BLaER1 (cell line): ENCODE measurements at regions not wholly inside any gene's neighbourhood (a gene's known extent, or its start where the extent isn't known, plus 50 kb on each side); places are given as distances from the start of the nearest gene placed in this dataset.

Experiments
- H3K27ac ChIP-seq: shearing (Covaris generic); formaldehyde crosslinking; 2 replicates; pipeline ENCODE4 v1.8.1; 2022
- H3K27me3 ChIP-seq: shearing (Covaris generic); formaldehyde crosslinking; 2 replicates; pipeline ENCODE4 v1.8.1; 2022
- H3K36me3 ChIP-seq: shearing (Covaris generic); formaldehyde crosslinking; 2 replicates; pipeline ENCODE4 v1.8.1; 2022
- H3K4me1 ChIP-seq: shearing (Covaris generic); formaldehyde crosslinking; 2 replicates; pipeline ENCODE4 v1.8.1; 2022
- H3K4me2 ChIP-seq: shearing (Covaris generic); formaldehyde crosslinking; 2 replicates; pipeline ENCODE4 v1.8.1; 2022
- H3K4me3 ChIP-seq: shearing (Covaris generic); formaldehyde crosslinking; 2 replicates; pipeline ENCODE4 v1.8.1; 2022
- H3K9ac ChIP-seq: shearing (Covaris generic); formaldehyde crosslinking; 2 replicates; pipeline ENCODE4 v1.8.1; 2022
- H3K9me3 ChIP-seq: shearing (Covaris generic); formaldehyde crosslinking; 2 replicates; pipeline ENCODE4 v1.8.1; 2022
- H4K20me1 ChIP-seq: shearing (Covaris generic); formaldehyde crosslinking; 2 replicates; pipeline ENCODE4 v1.8.1; 2022
- Cebpa-rat ChIP-seq: shearing (Covaris generic); IDR thresholded peaks from 2 replicates; pipeline ENCODE4 v1.8.1; 2022

GRCh38 chr12:58154359-58154758, 213.0 kb downstream of the ATP23 start:
- Histone ChIP-seq H4K20me1 (no peaks in the 10 kb centered on the region), H3K36me3 (no peaks in the 10 kb centered on the region), H3K27me3 (no peaks in the 10 kb centered on the region), H3K27ac (no peak overlapping the region), H3K4me1 (no peaks in the 10 kb centered on the region), H3K4me3 (no peak overlapping the region), H3K9ac (no peak overlapping the region), H3K9me3 (no peaks in the 10 kb centered on the region), H3K4me2 (no peak overlapping the region)
- TF ChIP-seq Cebpa-rat = no peak

DNA sequence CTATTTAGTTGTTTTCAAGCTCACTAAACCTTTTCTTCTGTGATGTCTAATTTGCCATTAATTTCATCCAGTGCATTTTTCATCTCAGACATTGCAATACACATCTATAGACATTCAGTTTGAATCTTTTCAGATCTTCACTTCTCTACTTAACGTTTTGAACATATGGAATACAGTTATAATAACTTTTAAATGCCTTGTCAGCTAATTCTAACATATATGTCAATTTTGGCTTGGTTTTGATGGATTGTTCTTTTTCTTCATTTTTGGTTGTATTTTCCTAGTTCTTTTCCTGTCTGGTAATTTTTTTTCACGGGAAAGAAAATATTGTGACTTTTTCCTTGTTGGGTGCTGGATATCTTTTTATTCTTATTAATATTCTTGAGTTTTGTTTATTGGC, 215.3 kb downstream of the ATP23 start:
- H3K27me3 ChIP-seq = no peaks in the 10 kb centered on the region
- H3K9ac ChIP-seq = no peak overlapping the region
- no peaks in the 10 kb centered on the region for H3K36me3 ChIP-seq
- H3K4me1 ChIP-seq = no peaks in the 10 kb centered on the region
- no peaks in the 10 kb centered on the region for H4K20me1 ChIP-seq
- TF ChIP-seq Cebpa-rat = no peak
- H3K9me3 ChIP-seq = no peaks in the 10 kb centered on the region
- H3K4me2 ChIP-seq = no peak overlapping the region
- no peak overlapping the region for H3K4me3 ChIP-seq
- no peak overlapping the region for H3K27ac ChIP-seq

DNA sequence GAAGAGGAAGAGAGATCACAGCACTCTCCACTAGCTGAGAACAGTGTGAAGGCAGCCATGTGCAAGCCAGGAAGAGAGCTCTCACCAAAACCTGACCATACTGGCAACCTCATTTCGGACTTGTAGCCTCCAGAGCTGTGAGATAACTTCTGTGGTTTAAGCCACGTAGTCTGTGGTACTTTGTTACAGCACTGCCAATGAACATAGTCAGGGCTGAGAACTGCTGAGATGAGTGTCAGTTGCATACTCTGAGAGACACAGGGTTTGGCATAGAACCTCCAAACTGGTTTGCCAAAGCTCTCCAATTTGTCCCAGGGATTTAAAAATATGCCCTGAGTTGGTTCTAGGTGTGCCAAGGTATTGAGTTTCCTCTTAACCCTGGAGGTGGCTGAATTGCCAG, 218.6 kb downstream of the ATP23 start:
- no peak for TF ChIP-seq Cebpa-rat
- no peaks in the 10 kb centered on the region for H3K36me3 ChIP-seq
- H3K4me3 ChIP-seq = no peak overlapping the region
- H3K27ac ChIP-seq = no peak overlapping the region
- H3K4me2 ChIP-seq = no peak overlapping the region
- no peaks in the 10 kb centered on the region for H3K9me3 ChIP-seq
- H3K4me1 ChIP-seq = no peaks in the 10 kb centered on the region
- no peaks in the 10 kb centered on the region for H3K27me3 ChIP-seq
- no peak overlapping the region for H3K9ac ChIP-seq
- no peaks in the 10 kb centered on the region for H4K20me1 ChIP-seq

GRCh38 chr12:58161773-58162172, 220.4 kb downstream of the ATP23 start:
- no peaks in the 10 kb centered on the region for H3K27me3 ChIP-seq
- no peak overlapping the region for H3K9ac ChIP-seq
- TF ChIP-seq Cebpa-rat = no peak
- H3K4me3 ChIP-seq = no peak overlapping the region
- H3K36me3 ChIP-seq = no peaks in the 10 kb centered on the region
- H3K27ac ChIP-seq = no peak overlapping the region
- H4K20me1 ChIP-seq = no peaks in the 10 kb centered on the region
- H3K4me1 ChIP-seq = no peaks in the 10 kb centered on the region
- H3K9me3 ChIP-seq = no peaks in the 10 kb centered on the region
- H3K4me2 ChIP-seq = no peak overlapping the region

DNA sequence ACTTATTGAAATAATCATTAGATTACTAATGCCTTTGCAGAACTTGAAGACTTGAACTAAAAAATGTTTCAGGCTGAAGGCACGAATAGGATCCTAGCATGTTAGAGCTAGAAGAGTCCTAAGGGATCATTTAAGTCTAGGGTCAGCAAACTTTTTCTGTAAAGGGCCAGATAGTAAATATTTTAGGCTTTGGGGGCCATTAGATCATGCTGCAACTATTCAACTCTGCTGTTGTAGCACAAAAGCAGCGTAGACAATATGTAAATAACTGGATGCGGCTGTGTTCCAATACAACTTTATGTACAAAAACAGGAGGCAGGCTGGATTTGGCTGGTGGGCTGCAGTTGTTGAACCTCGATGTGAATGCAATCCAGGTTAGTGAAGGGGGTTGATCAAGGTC, 221.7 kb downstream of the ATP23 start:
- no peaks in the 10 kb centered on the region for H3K4me1 ChIP-seq

GRCh38 chr12:58166643-58167042, 225.3 kb downstream of the ATP23 start:
- Histone ChIP-seq H3K36me3 (no peaks in the 10 kb centered on the region), H4K20me1 (no peaks in the 10 kb centered on the region), H3K9ac (no peak overlapping the region), H3K4me1 (no peaks in the 10 kb centered on the region), H3K4me3 (no peak overlapping the region), H3K4me2 (no peak overlapping the region), H3K27ac (no peak overlapping the region), H3K9me3 (no peaks in the 10 kb centered on the region), H3K27me3 (no peaks in the 10 kb centered on the region)
- no peak for TF ChIP-seq Cebpa-rat

More for the DNA sequence above, 221.7 kb downstream of the ATP23 start:
- Histone ChIP-seq H4K20me1 (no peaks in the 10 kb centered on the region), H3K4me2 (no peak overlapping the region), H3K27me3 (no peaks in the 10 kb centered on the region), H3K9me3 (no peaks in the 10 kb centered on the region), H3K27ac (no peak overlapping the region), H3K36me3 (no peaks in the 10 kb centered on the region), H3K4me3 (no peak overlapping the region), H3K9ac (no peak overlapping the region)
- no peak for TF ChIP-seq Cebpa-rat

GRCh38 chr12:58167622-58168021, 226.3 kb downstream of the ATP23 start:
- H4K20me1 ChIP-seq = no peaks in the 10 kb centered on the region
- no peaks in the 10 kb centered on the region for H3K27me3 ChIP-seq
- H3K4me3 ChIP-seq = no peak overlapping the region
- no peaks in the 10 kb centered on the region for H3K4me1 ChIP-seq
- no peak overlapping the region for H3K9ac ChIP-seq
- no peak overlapping the region for H3K4me2 ChIP-seq
- TF ChIP-seq Cebpa-rat = no peak
- H3K27ac ChIP-seq = no peak overlapping the region
- peaks cover 2% of the 10 kb centered on the region for H3K9me3 ChIP-seq
- H3K36me3 ChIP-seq = no peaks in the 10 kb centered on the region

GRCh38 chr12:58169826-58170225, 228.5 kb downstream of the ATP23 start:
- H3K4me2 ChIP-seq = no peak overlapping the region
- H3K4me3 ChIP-seq = no peak overlapping the region
- H3K36me3 ChIP-seq = no peaks in the 10 kb centered on the region
- H3K4me1 ChIP-seq = no peaks in the 10 kb centered on the region
- no peak for TF ChIP-seq Cebpa-rat
- H4K20me1 ChIP-seq = no peaks in the 10 kb centered on the region
- peaks cover 5% of the 10 kb centered on the region for H3K9me3 ChIP-seq
- H3K27ac ChIP-seq = no peak overlapping the region
- no peak overlapping the region for H3K9ac ChIP-seq
- no peaks in the 10 kb centered on the region for H3K27me3 ChIP-seq

DNA sequence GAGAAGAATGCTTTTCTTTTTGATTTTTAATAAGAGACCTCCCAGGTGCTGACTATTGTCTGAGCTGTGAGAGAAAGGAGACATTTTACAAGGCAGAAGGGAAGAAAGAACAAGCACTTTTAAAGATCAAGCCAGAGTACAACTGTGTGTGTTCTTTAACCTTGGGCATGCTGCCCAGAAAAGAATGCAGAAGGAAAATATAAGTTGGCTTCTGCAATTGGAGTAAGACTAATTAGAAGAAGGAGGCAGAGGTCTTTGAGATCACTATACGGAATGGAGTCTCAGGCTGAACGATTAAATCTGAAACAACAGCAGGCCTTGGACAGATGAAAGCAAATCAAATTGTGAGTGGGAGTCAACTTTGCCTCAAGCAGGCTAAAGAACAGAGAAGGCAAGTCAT, 230.5 kb downstream of the ATP23 start:
- Histone ChIP-seq H3K9ac (no peak overlapping the region), H3K4me3 (no peak overlapping the region), H3K4me1 (no peaks in the 10 kb centered on the region), H3K27me3 (no peaks in the 10 kb centered on the region), H4K20me1 (no peaks in the 10 kb centered on the region), H3K36me3 (no peaks in the 10 kb centered on the region), H3K9me3 (peaks cover 5% of the 10 kb centered on the region), H3K4me2 (no peak overlapping the region), H3K27ac (no peak overlapping the region)
- TF ChIP-seq Cebpa-rat = no peak

DNA sequence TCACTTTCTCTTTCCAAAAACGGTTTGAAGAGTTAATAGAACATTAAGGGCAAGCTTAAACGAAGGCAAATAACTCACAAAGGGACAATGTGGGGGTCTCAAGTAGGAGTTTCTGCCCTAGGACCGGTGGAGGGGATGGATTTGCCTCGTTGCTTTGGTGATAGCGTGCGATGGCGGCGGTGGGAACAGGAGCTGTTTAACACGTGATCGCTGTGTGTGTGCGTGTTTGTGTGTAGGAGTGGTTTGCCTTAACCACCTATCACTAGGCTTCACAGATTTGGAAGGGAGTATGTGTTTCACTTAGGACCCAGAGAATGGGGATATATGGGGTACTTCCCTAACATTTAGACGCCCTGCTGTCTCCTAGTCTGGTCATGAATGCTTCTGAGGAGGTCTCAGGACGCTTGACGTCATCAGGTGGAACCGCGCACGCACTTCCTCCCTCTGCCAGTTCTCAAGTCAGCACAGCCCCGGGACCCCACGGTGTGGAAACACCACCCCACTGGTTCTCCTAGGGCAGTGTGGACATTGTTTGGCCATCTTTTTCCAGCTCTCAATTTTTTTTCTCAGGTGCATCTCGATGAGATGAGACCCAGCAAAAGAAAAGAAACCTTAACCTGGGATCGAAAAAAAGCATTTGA, 231.2 kb downstream of the ATP23 start:
- Histone ChIP-seq H4K20me1 (no peaks in the 10 kb centered on the region), H3K36me3 (no peaks in the 10 kb centered on the region), H3K9me3 (peaks cover 5% of the 10 kb centered on the region), H3K4me2 (no peak overlapping the region), H3K4me3 (no peak overlapping the region), H3K9ac (no peak overlapping the region), H3K27me3 (no peaks in the 10 kb centered on the region), H3K27ac (no peak overlapping the region), H3K4me1 (no peaks in the 10 kb centered on the region)
- no peak for TF ChIP-seq Cebpa-rat

DNA sequence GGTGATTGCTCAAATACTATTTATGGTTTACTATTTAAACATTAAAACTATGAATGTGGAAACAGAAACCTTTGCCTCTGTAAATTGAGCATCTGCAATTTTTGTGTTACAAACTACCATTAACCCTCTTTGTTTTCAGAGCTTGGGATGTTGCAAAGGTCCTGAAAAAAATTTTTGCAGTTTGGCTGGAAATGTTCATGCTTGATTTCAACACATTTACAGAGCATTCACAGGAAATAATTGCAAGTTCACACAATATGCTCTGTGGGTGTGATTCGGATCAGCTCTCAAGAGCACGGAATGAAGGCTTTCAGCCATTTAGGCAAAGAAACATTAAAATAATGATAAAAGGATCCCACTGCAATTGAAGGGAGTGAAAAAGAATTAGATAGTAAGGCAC, 232.9 kb downstream of the ATP23 start:
- peaks cover 5% of the 10 kb centered on the region for H3K9me3 ChIP-seq
- H3K9ac ChIP-seq = no peak overlapping the region
- no peak for TF ChIP-seq Cebpa-rat
- H3K4me2 ChIP-seq = no peak overlapping the region
- H3K36me3 ChIP-seq = no peaks in the 10 kb centered on the region
- no peaks in the 10 kb centered on the region for H3K4me1 ChIP-seq
- H3K27ac ChIP-seq = no peak overlapping the region
- H3K27me3 ChIP-seq = no peaks in the 10 kb centered on the region
- H3K4me3 ChIP-seq = no peak overlapping the region
- H4K20me1 ChIP-seq = no peaks in the 10 kb centered on the region
